Aorta (tissue), 5 donors: ENCODE measurements at regions not wholly inside any gene's neighbourhood (a gene's known extent, or its start where the extent isn't known, plus 50 kb on each side); places are given as distances from the start of the nearest gene placed in this dataset.
"Not testable (repeated sequence)": the region's sequence is repeated elsewhere in the genome, so short reads cannot be mapped to it uniquely, and the experiment has no call there.

Experiments
- ATAC-seq: fragments of 200-7000 bp; cut with Tn5 transposase; one replicate; pipeline ENCODE4 v1.9.1; 2022; ENCODE audit warnings: moderate library complexity; ENCODE audit not compliant: low FRiP score
- DNase-seq, 2 donors: peaks; one replicate each; pipeline ENCODE4 v3.0.0-alpha.2; 2020
- H3K27ac ChIP-seq, 2 donors: one replicate each; pipeline ENCODE4 v1.5.1; 2013; ENCODE audit warnings: low read length in 2 of 2, mild to moderate bottlenecking in 2 of 2, moderate library complexity in 2 of 2, control low read depth in 1 of 2, inconsistent platforms in 1 of 2, low read depth in 1 of 2
- H3K27me3 ChIP-seq, 2 donors: one replicate each; pipeline ENCODE4 v1.6.1; 2013; ENCODE audit warnings: control low read depth in 1 of 2, low read length in 1 of 2, mild to moderate bottlenecking in 1 of 2, moderate library complexity in 1 of 2; ENCODE audit not compliant: insufficient read depth in 2 of 2, control insufficient read depth in 1 of 2
- H3K36me3 ChIP-seq, 2 donors: one replicate each; pipeline ENCODE4 v1.6.1; 2013; ENCODE audit warnings: control low read depth in 1 of 2, low read length in 1 of 2, mild to moderate bottlenecking in 1 of 2; ENCODE audit not compliant: insufficient read depth in 2 of 2, control insufficient read depth in 1 of 2
- H3K4me1 ChIP-seq, 2 donors: one replicate each; pipeline ENCODE4 v1.6.1; 2013; ENCODE audit warnings: low read length in 2 of 2, control low read depth in 1 of 2, mild to moderate bottlenecking in 1 of 2, moderate library complexity in 1 of 2; ENCODE audit not compliant: insufficient read depth in 2 of 2, control insufficient read depth in 1 of 2
- H3K4me3 ChIP-seq, 2 donors: one replicate each; pipeline ENCODE4 v1.5.1; 2013; ENCODE audit warnings: low read length in 2 of 2, control low read depth in 1 of 2, mild to moderate bottlenecking in 1 of 2
- H3K9me3 ChIP-seq: one replicate; pipeline ENCODE4 v1.6.1; 2013; ENCODE audit warnings: mild to moderate bottlenecking, low read length; ENCODE audit not compliant: control insufficient read depth
- WGBS, 2 donors: extraction: QIAGEN DNeasy Blood & Tissue Kit; methylation state at CpG; one replicate each; pipeline ENCODE4 v1.1.7; 2013; 5-methylcytosine and 5-hydroxymethylcytosine counted together
- intact Hi-C, 2 donors: fragments of 100-400 bp; cut with DNase I; formaldehyde crosslinking; loops; one replicate each; pipeline versions ENCODE4 v1.14.2 to v1.15.0; 2022
- donor health status: healthy with polysubstance abuse.
- donor health status: Bipolar disorder and iron deficiency.
- donor health status: DM: no; HTN: no; CAD: no.
- donor health status: DM: no; HTN: no; CAD: no.
- donor health status: DM: yes; HTN: yes; CAD: no.

DNA sequence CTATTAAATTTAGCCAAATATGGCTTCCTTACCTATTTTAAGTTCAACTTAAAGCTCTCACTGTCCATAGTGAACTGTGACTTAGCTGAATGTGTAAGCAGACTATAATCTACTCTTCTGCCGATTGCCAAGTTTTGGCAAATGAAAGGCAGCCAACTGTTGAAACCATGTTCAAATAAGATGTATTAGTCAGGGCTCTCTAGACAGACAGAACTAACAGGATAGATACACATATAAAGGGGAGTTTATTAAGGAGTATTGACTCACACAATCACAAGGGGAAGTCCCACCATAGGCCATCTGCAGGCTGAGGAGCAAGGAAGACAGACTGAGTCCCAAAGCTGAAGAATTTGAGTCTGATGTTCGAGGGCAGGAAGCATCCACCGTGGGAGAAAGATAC lies 837.7 kb upstream of the AUTS2 start:
- Histone ChIP-seq H3K27ac (no peak overlapping the region), H3K36me3 (no peaks in the 10 kb centered on the region), H3K4me1 (no peaks in the 10 kb centered on the region), H3K4me3 (no peak overlapping the region), H3K9me3 (no peaks in the 10 kb centered on the region), H3K27me3 (no peaks in the 10 kb centered on the region)
- intact Hi-C loops = no loop called here
- DNase-seq (no peak), ATAC-seq (no peak)
- 80 to 85% methylated on average over 3 of the region's 3 CpGs for WGBS, 2 donors

DNA sequence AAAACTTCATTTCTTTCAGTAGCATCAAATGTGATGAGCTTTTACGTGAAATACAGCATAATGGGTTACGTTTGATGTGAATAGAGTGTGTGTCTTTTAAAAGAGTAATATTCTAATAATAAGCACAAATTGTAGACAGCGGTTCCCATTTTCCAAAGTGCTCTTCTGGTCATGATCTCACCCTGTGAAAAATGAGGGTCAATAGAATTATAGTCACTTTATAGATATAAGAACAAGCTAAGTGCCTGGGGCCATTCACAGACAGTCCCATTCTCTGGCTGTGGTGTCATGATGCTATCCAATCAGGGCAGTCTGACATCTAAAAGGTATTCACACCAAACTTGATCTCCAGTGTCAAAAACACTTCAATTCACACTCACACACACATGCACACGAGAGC lies 830.8 kb upstream of the AUTS2 start:
- no peak for ATAC-seq
- Histone ChIP-seq H3K27me3 (no peaks in the 10 kb centered on the region), H3K4me3 (no peak overlapping the region), H3K36me3 (no peaks in the 10 kb centered on the region), H3K9me3 (no peaks in the 10 kb centered on the region), H3K27ac (no peak overlapping the region), H3K4me1 (no peaks in the 10 kb centered on the region)
- no peak for DNase-seq
- 62 to 79% methylated on average over 4 of the region's 4 CpGs for WGBS, 2 donors
- intact Hi-C loops = no loop called here

DNA sequence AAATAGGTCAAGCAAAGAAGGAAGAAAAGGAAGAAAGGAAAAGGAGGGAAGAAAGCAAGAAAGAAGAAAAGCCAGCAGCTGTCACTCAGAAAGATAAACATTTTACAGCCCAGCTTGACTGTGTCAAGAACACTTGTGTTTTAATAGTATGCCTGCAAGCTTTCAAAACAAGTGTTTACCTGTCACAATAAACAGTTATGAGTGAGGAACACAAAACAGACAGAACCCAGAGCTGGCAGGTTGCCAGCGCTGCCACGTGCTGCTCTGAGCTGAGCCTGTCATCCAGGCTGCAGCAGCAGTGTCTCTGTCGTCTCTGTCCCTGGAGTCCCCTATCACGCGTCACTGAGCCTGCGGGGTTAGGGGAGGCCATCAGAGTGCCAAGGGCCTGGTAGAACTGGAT lies 827.6 kb upstream of the AUTS2 start:
- DNase-seq = no peak
- no peaks in the 10 kb centered on the region for H3K27me3 ChIP-seq
- H3K9me3 ChIP-seq = no peaks in the 10 kb centered on the region
- no peak for ATAC-seq
- no peak overlapping the region for H3K4me3 ChIP-seq
- H3K4me1 ChIP-seq = no peaks in the 10 kb centered on the region
- no peaks in the 10 kb centered on the region for H3K36me3 ChIP-seq
- 23 to 32% methylated on average over 6 of the region's 6 CpGs for WGBS, 2 donors
- intact Hi-C loops = no loop called here
- H3K27ac ChIP-seq = no peak overlapping the region

DNA sequence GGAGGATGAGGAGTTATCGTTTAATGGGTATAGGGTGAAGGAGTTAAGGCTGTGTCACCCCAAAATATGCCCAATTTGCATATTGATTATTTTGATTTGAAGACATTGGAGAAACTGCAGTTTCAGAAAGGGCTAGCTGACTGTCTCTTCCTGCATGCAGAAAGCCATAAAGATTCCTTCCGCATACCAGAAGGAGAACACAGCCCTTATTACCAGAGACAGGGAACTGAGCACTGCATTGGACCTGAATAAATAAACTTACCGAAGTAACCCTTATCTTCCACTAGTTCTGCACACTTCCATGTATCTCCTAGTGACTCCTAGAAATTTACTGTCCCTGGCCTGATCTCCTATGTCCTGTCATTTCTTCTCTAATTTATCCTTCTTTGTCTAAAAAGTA lies 821.9 kb upstream of the AUTS2 start:
- H3K4me1 ChIP-seq = no peaks in the 10 kb centered on the region
- ATAC-seq (no peak), DNase-seq (no peak)
- no peak overlapping the region for H3K27ac ChIP-seq
- no peaks in the 10 kb centered on the region for H3K9me3 ChIP-seq
- H3K36me3 ChIP-seq = no peaks in the 10 kb centered on the region
- H3K27me3 ChIP-seq = no peaks in the 10 kb centered on the region
- 31 to 42% methylated on average over 3 of the region's 3 CpGs for whole genome bisulfite sequencing, 2 donors
- intact Hi-C loops = no loop called here
- H3K4me3 ChIP-seq = no peak overlapping the region

DNA sequence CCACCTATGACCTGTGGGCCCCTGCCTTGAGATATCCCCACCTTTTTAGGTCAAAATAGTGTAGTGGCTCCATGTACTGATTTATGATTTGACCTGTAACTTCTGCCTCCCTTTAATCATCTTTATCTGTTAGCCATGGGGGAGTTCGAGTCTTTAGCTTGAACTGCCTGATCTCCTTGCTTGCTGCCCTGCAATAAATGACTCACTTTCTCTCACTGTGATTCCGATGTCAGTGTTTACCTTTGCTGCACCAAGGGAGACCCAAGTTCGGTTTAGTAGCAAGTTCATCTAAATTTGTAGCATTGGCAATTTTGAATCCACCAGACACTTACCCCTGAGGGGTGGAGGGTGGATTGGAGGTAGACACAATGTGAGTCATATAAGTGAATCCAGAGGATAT lies 814.6 kb upstream of the AUTS2 start:
- no peak overlapping the region for H3K27ac ChIP-seq

DNA sequence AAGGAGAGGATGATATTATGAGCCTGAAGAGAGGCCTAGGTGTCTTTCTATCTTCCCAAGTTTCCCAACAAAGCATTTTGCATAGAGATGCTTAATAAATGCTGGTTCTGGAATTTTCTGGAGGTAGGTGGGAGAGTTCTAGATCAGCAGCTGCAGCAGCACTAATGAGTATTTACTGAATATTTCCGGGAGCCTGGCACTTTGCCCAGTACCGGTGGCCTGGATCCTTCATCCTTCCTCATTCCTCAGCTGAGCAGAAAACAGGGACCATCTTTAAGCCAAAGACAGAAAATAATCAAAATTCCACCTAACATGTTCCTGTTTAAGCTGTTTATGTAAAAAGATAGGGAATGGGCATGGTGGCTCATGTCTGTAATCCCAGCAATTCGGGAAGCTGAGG lies 813.2 kb upstream of the AUTS2 start:
- H3K36me3 ChIP-seq = no peaks in the 10 kb centered on the region
- H3K4me1 ChIP-seq = no peaks in the 10 kb centered on the region
- H3K9me3 ChIP-seq = no peaks in the 10 kb centered on the region
- peaks cover 0 to 3% of the 10 kb centered on the region in 2 donors for H3K27me3 ChIP-seq
- DNase-seq = no peak
- 31 to 42% methylated on average over 3 of the region's 3 CpGs for WGBS, 2 donors
- intact Hi-C loops = no loop called here
- no peak overlapping the region for H3K4me3 ChIP-seq
- ATAC-seq = no peak
- H3K27ac ChIP-seq = no peak overlapping the region

More for the DNA sequence above, 814.6 kb upstream of the AUTS2 start:
- intact Hi-C loops = no loop called here
- ATAC-seq (no peak), DNase-seq (no peak)
- H3K36me3 ChIP-seq = no peaks in the 10 kb centered on the region
- H3K4me1 ChIP-seq = no peaks in the 10 kb centered on the region
- peaks cover 0 to under 1% of the 10 kb centered on the region in 2 donors for H3K27me3 ChIP-seq
- no peak overlapping the region for H3K4me3 ChIP-seq
- 22 to 37% methylated on average over 3 of the region's 3 CpGs for WGBS, 2 donors
- no peaks in the 10 kb centered on the region for H3K9me3 ChIP-seq

DNA sequence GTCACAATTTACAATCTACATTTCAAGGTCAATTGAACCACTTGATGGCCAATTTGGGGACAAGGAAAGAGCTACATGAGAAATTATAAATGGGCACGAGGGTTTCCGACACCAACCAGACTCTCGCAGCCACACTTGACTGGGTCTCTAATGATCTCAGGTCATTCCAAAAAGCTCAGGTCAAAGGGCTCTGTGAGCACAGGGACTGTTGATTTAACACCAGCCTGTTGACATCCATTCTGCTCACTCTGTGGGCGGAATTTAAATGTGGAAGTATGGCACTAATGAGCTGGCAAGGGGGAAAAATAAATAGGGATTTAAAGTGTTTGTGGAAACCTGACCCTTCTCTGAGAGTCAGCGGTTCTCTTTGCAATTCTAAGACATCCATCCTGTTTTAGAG lies 810.7 kb upstream of the AUTS2 start:
- Histone ChIP-seq H3K27ac (no peak overlapping the region), H3K9me3 (no peaks in the 10 kb centered on the region), H3K4me3 (no peak overlapping the region), H3K36me3 (no peaks in the 10 kb centered on the region), H3K27me3 (peaks cover 0 to 6% of the 10 kb centered on the region in 2 donors), H3K4me1 (no peaks in the 10 kb centered on the region)
- DNase-seq (no peak), ATAC-seq (no peak)
- intact Hi-C loops = no loop called here
- 17 to 26% methylated on average over 5 of the region's 5 CpGs for WGBS, 2 donors

DNA sequence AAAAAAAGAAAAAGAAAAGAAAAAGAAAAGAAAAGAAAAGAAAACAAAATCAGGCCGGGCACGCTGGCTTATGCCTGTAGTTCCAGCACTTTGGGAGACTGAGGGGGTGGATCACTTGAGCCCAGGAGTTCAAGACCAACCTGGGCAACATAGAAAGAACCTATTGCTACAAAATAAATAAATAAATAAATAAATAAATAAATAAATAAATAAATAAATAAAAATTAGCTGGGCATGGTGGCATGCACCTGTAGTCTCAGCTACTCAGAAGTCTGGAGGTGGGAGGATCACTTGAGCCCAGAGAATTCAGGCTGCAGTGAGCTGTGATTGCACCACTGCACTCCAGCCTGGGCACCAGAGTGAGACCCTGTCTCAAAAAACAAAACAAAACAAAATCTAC lies 809.7 kb upstream of the AUTS2 start:
- H3K27me3 ChIP-seq, H3K4me3 ChIP-seq, DNase-seq, H3K36me3 ChIP-seq, H3K9me3 ChIP-seq, H3K4me1 ChIP-seq, H3K27ac ChIP-seq, ATAC-seq, intact Hi-C loops: not testable (repeated sequence)
- WGBS, 2 donors = 88% methylated on average over 2 of the region's 2 CpGs

DNA sequence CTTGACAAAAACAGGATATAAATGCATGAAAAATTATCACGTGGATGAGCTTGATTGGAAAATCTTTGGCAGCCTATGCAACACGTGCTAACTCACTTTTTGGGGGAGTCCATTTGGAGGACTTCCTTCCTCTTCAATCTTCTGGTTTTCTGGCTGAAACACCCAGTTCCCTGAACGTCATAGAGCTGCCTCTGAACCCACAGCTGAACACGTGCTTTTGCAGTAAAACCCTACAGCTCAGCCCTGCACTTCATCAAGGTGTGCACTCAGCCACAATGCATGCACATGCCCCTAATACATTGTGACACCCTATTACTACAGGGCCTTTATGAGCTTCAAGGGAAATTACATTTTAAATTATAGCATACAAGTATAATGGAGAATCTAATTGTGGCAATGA lies 808.7 kb upstream of the AUTS2 start:
- no peak overlapping the region for H3K4me3 ChIP-seq
- peaks cover 0 to 6% of the 10 kb centered on the region in 2 donors for H3K27me3 ChIP-seq
- ATAC-seq = no peak
- H3K36me3 ChIP-seq = no peaks in the 10 kb centered on the region
- WGBS, 2 donors = 10 to 17% methylated on average over 4 of the region's 4 CpGs
- no peaks in the 10 kb centered on the region for H3K4me1 ChIP-seq
- DNase-seq = no peak
- intact Hi-C loops = no loop called here
- no peak overlapping the region for H3K27ac ChIP-seq
- H3K9me3 ChIP-seq = no peaks in the 10 kb centered on the region
